ENCODE measurements at regions not wholly inside any gene's neighbourhood (a gene's known extent, or its start where the extent isn't known, plus 50 kb on each side); places are given as distances from the start of the nearest gene placed in this dataset.

- TF ChIP-seq CTCF (IDR thresholded peaks at IDR 0.05; ENCODE audit: insufficient read depth, low read length, severe bottlenecking) = no peak
- H3K27me3 ChIP-seq (ENCODE audit: control insufficient read depth, insufficient read depth, low read length) = no peaks in the 10 kb centered on the region
- H3K4me3 ChIP-seq (ENCODE audit: low read depth, low read length) = no peak overlapping the region
- FAIRE-seq (no peak), DNase-seq (ENCODE audit: low read depth) (no peak)
- no peaks in the 10 kb centered on the region for H3K36me3 ChIP-seq (ENCODE audit: control insufficient read depth, insufficient read depth, low read length)
Observed at GRCh38 chrX:10944136-10944885, 166.8 kb upstream of the HCCS start.

DNA sequence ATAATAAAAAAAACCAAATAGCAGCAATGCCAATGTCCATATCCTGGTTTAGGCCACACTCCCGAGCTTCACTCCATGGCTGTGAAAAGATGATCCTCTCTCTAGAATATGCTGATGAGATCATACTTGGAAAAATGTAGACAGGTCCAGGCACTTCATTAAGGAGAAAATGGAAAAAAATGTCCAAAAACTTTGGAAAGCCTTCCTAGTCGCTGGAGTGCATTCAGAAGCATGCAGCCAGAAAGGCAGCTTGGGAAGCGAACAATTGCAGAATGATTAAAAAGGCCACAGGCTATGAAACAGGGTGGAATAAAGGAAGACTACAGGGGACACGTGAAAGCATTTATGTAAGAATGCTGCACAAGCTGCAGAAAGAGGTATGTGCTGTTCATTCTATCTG, 165.6 kb upstream of the HCCS start:
- DNase-seq (ENCODE audit: low read depth) (peak; percentile 54), FAIRE-seq (no peak)
- Histone ChIP-seq H3K36me3 (ENCODE audit: control insufficient read depth, insufficient read depth, low read length) (no peaks in the 10 kb centered on the region), H3K27me3 (ENCODE audit: control insufficient read depth, insufficient read depth, low read length) (no peaks in the 10 kb centered on the region), H3K4me3 (ENCODE audit: low read depth, low read length) (no peak overlapping the region)
- no peak for TF ChIP-seq CTCF (IDR thresholded peaks at IDR 0.05; ENCODE audit: insufficient read depth, low read length, severe bottlenecking)

- no peak for FAIRE-seq
- H3K4me3 ChIP-seq (ENCODE audit: low read depth, low read length) = no peak overlapping the region
- no peaks in the 10 kb centered on the region for H3K27me3 ChIP-seq (ENCODE audit: control insufficient read depth, insufficient read depth, low read length)
- no peak for TF ChIP-seq CTCF (IDR thresholded peaks at IDR 0.05; ENCODE audit: insufficient read depth, low read length, severe bottlenecking)
- no peaks in the 10 kb centered on the region for H3K36me3 ChIP-seq (ENCODE audit: control insufficient read depth, insufficient read depth, low read length)
- DNase-seq (ENCODE audit: low read depth) = no peak
Observed at GRCh38 chrX:10949541-10949940, 161.6 kb upstream of the HCCS start.

- FAIRE-seq = no peak
- no peak for DNase-seq (ENCODE audit: low read depth)
- TF ChIP-seq CTCF (IDR thresholded peaks at IDR 0.05; ENCODE audit: insufficient read depth, low read length, severe bottlenecking) = no peak
Observed at GRCh38 chrX:10952619-10953018, 158.5 kb upstream of the HCCS start.

DNA sequence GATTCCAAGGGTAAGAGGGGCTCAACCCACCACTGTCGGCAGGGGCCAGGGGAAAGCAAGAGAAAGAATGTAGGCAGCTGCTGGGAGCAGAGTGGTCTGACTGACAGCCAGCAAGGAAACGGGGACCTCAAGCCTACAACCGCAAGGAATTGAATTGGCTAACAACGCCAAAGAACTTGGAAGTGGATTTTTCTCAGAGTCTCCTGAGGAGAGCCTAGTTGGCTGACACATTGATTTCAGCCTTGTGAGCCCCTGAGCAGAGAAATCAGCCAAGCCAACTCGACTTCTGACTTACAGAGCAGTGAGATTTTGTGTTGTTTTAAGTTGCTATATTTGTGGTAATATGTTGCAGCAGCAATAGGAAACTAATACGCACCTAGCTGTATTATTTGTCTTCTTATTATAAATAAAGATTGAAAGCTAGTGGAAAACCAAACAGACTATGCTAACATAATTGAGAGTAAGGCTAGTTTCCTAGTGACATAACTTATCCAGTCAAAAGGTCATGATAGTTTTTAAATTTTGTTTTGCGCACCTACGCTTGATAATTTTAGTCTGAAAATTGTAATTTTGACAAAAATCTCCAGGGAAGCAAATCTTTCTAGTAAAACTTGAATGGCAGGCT, 145.8 kb upstream of the HCCS start:
- DNase-seq (ENCODE audit: low read depth) (no peak), FAIRE-seq (no peak)
- no peak for TF ChIP-seq CTCF (IDR thresholded peaks at IDR 0.05; ENCODE audit: insufficient read depth, low read length, severe bottlenecking)
- Histone ChIP-seq H3K27me3 (ENCODE audit: control insufficient read depth, insufficient read depth, low read length) (no peaks in the 10 kb centered on the region), H3K4me3 (ENCODE audit: low read depth, low read length) (no peak overlapping the region), H3K36me3 (ENCODE audit: control insufficient read depth, insufficient read depth, low read length) (no peaks in the 10 kb centered on the region)

More at GRCh38 chrX:10952619-10953018, 158.5 kb upstream of the HCCS start:
- Histone ChIP-seq H3K4me3 (ENCODE audit: low read depth, low read length) (no peak overlapping the region), H3K27me3 (ENCODE audit: control insufficient read depth, insufficient read depth, low read length) (no peaks in the 10 kb centered on the region), H3K36me3 (ENCODE audit: control insufficient read depth, insufficient read depth, low read length) (no peaks in the 10 kb centered on the region)

All from bronchial epithelial cell (primary cell).